Activated T-cell treated with anti-CD3 and anti-CD28 coated beads, Interleukin-2, amount 50 U/mL, for 1 hour (primary cell): ENCODE measurements at regions not wholly inside any gene's neighbourhood (a gene's known extent, or its start where the extent isn't known, plus 50 kb on each side); places are given as distances from the start of the nearest gene placed in this dataset.
"Not testable (repeated sequence)": the region's sequence is repeated elsewhere in the genome, so short reads cannot be mapped to it uniquely, and the experiment has no call there.

ENCODE experiments used
- DNase-seq: peaks from one replicate; pipeline ENCODE4 v3.0.0-alpha.2; 2020

DNA sequence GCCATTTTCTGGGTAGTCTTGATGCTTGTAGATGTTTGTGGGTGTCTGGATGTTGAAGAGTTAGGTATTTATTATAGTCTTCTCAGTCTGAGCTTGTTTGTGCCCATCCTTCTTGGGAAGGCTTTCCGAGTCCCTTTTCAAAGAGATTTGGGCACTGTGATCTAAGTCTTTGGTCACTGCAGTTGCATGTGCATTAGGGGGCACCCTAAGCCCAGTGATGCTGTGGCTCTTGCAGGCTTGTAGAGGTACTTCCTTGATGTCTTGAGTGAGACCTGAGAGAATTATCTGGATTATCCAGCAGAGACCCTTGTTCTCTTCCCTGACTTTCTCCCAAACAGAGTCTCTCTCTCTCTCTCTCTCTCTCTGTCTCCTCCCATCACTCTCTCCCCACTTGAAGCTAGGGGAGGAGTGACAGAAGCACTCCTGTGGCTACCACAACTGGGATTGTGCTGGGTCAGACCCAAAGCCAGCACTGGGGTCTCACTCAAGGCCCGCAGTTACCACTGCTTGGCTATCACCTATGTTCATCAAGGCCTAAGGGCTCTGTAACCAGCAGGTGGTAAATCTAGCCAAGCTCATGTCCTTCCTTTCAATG, 68.5 kb downstream of the TMCO5A start:
- DNase-seq: no peak

DNA sequence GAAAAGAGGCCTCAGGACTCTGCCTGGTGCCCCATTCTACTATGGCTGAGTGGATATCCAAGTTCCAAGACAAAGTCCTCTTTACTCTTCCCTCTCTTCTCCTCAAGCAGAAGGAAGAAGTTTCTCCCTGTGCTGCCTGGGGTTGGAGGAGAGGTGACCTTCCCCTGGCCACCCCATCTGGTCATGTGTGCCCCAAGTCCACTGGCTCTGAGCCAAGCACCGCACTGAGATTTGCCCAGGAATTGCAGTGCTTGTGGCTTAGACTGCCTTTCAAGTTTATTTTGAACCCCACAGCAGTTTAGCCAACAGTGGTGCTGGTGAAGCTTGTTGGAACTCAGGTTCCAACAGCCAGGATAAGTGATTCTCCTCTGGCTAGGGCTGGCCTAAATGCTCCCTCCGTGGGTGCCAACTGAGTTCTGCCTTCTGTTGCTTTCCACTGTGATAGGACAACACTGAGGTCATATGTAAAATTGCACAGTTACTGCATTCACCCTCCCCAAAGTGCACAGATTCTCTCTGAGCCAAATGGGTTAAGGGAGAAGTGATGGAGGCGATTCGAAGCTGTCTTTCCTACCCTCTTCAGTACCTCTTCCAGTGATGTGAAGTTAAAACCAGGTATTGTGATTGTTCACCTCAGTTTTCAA, 69.9 kb downstream of the TMCO5A start:
- DNase-seq: no peak

DNA sequence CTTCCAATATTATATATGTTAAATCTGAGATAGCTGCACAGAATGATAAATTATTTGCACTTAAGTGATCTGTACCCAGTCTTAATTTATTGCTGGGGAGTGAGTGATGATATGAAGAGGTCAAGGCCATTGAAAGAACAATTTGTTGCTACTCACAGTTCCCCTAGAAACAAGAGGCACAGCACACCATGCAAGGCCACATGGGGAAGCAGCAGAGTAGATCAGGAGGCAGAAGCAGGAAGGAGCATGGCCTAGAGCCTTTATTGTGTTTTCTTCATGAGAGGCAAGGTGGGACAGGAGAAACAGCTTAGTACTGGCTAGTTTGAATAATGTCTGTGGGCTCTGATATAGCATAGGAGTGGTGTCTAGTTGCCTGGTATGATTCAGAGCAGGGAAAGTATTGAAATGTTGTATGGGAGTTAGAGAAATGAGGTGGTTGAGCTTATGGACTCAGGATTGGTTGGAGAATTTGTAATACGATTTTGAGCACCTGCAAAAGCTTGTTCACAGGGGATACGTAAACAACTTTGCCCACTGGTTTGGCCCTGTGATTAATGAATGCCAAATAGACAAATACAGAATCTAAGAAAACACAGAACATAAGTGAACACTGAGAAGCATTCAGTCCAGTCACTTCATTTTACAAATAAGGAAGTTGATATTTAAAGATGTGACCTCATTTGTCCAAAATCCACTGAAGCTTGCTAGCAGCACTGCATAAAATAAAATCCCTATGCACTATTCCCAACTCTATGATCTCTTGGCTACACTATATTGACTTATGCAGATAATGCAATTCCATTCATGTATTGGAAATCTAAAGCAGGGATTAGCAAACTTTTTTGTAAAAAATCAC, 71.7 kb downstream of the TMCO5A start:
- DNase-seq: no peak

DNA sequence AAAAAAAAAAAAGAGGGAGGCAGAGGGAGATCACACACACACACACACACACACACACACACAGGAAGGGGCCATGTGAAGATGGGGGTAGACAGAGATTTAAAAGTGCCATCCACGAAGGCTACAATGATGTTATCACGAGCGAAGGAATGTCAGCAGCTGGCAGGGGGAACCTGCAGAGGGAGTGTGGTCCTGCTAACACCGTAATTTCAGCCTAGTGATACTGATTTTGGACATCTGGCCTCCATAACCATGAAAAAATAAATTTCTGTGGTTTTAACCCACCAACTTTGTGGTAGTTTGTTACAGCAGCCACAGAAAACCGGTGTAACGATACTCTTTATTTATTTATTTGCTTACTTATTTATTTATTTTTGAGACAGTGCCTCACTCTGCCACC, 76.0 kb downstream of the TMCO5A start:
- DNase-seq: no peak

DNA sequence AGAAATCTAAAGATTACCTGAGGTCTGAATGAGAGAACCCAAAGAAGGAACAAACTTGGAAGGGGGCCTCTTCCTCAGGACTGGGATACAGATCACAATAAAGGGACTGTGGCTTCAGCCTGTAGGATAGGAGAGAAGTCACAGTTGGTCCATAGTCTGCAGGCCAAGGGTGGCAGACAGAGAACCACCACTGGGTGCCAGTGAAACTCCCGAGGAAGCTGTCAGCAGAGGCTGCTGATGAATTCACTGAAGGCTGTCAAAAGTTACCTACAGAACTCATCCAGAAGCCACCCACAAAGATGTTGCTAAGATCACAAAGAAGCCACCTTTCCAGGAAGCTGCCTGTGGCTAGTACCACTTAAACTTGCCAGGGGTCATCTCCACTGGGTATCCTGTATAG, 78.5 kb downstream of the TMCO5A start:
- no peak for DNase-seq

DNA sequence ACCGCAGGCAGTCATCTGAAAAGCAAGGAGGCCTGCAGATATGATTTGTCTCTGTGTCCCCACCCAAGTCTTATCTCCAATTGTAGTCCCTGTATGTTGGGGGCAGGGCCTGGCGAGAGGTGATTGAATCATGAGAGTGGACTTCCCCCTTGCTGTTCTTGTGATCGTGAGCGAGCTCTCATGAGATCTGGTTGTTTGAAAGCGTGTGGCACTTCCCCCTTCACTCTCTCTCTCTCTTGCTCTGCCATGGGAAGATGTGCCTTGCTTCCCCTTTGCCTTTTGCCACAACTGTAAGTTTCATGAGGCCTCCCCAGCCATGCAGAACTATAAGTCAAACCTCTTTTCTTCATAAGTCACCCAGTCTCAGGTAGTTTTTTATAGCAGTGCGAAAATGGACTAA, 83.3 kb downstream of the TMCO5A start:
- DNase-seq: no peak

DNA sequence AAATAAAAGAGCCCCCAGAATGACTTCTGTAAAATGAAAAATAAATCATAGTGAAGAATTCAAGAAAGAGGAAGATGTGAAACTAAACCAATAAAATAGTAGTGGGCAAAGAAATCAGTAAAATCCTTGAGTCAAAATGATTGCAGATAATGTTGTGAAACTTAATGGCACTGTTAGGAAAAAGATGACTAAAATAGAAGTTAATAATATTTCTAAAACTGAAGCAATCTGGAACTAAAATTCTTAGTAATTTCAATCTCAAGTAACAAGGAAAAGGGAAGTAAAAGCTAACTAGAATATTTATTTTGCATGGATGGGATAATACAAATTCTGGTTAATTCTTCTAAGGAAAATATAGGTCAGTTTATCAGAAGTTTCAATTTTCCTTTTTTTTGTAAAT, 84.6 kb downstream of the TMCO5A start:
- DNase-seq: no peak

DNA sequence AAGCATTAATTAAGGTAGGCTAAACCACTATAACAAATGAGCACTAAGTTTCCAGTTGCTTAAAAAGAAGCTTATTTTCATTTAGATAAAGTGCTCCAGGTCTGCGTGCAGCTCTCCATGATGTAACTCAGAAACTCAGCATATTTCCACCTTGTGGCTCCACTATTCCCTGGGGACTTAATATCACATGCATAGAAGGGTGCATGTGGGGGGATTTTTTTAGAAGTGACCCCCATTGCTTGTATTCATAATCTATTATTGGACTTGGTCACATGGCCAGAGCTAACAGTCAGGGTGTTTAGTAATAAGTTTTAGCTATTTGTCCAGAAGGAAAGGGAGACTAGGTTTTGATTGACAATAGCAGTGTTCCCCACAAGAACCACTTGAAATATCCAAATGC, 86.8 kb downstream of the TMCO5A start:
- no peak for DNase-seq

DNA sequence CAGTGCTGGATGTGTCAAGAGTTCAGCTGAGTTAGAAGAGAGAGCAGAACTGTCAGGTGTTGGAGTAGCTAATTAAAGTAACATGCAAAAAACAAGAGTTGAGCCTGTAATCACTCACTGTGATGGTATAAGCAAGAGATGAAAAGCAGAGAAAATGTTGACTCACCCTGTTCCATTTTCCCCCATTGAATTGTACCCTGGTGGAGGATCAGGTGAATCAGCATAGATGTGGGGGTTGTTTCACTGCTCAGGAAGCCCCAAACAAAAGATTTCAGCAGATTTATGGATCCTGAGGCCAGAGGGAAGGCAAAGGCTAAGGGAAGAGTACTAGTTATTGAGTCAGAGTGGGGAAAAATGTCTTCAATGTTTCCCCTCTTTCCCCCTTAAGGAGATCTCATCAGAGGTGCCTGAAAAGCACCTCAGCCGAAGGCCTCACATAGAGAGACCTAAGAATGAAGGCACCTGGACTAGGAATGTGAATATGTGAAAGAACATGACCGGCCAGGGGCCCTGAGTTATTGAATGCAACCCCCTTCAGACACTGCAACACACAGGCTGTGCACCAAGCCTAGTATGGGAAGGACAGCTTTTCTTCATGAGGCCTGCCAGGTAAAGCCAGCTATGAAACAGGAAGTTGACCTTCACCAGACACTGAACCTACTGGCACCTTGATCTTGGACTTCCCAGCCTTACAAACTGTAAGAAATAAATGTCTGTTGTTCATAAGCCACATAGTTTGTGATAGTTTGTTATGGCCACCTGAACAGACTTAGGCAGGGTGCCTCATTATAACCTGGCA, 90.1 kb downstream of the TMCO5A start:
- DNase-seq: no peak

DNA sequence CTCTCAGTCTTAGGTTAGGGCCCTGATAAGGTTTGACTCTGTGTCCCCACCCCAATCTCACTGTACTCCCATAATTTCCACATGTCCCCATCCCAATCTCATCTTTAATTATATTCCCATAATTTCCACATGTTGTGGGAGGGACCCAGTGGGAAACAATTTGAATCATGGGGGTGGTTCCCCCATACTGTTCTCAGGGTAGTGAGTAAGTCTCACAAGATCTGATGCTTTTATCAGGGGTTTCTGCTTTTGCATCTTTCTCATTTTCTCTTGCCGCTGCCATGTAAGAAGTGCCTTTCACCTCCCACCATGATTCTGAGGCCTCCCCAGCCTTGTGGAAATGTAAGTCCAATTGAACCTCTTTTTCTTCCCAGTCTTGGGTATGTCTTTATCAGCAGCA, 91.2 kb downstream of the TMCO5A start:
- DNase-seq: not testable (repeated sequence)

DNA sequence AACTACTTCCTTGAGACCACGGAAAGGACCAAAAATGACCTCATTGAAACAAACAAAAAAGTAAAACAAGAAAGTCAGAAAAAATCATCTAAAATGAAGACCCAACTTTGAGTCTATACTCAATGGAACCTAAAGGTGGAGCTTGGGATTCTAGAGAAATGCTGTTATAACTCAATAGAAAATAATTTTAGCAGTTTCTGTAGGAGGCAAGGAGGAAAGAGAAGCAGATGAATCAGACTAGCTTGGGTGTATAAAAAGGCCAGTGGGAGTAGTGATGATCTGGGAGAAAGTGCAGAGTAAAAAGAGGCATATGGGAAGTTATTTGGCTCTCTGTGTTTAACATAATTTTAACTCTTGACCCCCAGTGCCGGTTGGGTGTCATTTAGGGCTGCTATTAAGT, 94.4 kb downstream of the TMCO5A start:
- DNase-seq: no peak

DNA sequence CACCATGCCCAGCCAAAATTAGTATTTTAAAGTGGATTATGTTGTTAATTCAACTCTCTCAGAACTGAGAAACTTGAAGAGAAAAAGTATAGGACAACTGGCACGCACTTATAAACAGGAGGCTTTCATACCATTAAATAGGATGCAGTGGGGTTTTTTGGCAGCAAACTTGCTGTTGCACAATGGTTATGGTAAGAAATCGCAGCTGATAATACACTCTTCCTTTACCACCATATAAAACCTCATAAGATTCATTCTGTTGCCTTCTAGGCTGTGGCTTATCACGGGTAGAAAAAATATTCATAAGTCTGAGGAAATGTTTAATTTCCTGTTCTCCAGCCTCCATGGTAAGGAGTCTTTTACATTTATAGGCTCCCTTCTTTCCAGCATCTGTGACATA, 95.3 kb downstream of the TMCO5A start:
- no peak for DNase-seq

DNA sequence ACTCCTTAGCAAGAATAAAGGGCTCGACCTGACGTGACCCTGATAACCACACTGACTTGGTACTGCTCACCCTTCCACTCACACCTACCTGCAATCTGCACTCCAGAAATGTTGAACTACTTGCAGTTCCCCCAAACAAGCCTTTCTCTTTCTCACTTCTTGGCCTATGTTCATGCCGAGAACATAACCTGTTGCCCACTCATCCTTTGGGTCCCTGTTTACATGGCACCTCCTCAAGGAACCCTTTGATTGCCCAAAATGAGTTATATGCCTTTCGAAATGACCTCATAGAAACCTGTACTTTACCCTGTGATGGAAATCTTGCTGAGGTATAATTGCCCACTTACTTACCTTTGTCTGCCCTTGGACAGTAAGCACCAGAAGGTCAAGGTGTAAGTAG, 96.2 kb downstream of the TMCO5A start:
- no peak for DNase-seq

DNA sequence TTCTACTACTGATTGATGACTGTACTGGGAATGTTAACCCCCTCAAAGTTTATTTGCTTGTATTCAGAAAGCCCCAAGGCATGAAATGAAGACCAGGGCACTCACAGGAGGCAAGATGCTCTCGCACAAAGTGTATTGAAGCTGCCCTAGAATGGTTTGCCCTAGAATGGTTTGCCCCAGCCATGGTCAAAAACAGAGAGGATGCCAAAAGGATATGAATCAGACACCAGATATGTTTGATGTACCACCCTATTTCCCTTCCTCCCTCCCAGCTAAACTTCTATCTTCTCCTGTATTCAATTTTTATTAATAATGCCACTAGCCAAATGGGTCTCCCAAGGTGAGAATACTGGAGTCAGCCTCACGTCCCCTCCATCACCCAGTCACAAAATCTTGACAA, 101.3 kb downstream of the TMCO5A start:
- no peak for DNase-seq

DNA sequence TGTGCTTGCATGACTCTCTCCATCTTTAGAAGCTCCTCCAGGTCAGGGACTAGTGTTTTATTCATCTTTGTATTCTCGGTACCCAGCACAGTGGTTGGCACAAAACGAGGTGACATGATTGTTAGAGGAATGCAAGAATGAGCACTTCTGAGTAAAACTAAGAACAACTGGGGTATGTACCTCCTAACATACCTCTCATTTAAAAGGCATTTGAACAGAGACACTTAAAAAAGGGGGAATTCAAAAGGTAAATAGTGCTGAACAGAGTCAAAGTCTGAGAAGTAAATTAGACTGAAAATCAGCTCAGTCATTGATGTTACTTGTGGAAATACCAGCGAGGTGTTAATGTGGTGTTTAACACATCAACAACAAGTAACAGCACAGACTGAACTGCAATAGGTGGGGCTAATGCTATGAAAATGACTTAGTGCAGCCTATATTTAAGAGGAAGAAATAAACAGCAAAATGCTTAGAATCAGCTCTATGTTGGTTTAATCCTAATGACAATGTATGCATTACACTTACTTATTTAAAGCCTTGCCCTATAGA, 102.4 kb downstream of the TMCO5A start:
- DNase-seq: no peak

DNA sequence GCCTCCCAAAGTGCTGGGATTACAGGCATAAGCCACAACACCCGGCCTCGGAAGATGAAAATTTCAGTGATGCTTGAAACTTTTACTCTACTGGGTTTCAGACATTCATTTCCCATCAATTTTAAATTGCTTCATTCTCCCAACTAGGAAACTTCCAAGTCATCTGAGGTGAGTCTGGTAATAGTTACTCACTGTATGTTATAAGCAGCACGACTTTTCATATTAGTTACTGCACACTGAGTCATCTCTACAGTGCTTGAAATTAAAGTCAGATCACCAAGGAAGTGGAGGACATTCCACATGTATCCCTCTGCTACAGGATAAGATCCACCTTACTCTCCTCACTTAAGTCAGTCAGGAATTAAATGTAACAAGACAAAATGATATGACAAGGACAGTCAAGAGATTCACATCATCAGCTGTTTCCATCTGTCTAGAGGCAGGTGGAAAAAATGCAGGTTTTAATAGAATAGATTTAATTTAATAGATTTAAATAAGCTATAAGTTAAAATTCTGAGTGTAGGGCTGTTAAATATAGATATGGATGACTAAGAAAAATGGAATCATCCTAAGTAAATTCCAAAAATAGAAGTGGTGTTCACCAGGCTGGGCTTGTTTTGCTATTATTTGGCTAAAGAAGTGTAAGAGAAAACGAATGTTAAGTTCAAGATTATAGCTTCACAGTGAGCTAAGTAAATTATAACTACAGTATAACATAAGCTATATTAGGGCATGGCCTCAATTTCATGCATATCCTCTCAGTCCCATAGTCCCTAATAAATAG, 104.4 kb downstream of the TMCO5A start:
- no peak for DNase-seq

DNA sequence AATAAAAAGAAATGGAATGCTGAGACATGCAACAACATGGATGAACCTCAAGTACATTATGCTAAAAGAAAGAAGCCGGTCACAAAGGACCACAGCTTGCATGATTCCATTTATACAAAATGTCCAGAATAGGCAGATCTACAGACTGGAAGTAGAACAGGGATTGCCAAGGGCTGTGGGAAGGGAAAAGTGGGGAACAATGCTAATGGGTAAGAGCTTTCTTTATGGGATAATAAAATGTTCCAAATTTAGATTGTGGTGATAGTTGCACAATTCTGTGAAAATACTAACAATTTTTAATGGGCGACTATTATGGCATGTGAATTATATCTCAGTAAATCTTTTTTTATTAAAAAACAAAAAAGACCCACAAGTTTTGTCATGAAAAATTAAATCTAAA, 106.2 kb downstream of the TMCO5A start:
- DNase-seq: no peak

DNA sequence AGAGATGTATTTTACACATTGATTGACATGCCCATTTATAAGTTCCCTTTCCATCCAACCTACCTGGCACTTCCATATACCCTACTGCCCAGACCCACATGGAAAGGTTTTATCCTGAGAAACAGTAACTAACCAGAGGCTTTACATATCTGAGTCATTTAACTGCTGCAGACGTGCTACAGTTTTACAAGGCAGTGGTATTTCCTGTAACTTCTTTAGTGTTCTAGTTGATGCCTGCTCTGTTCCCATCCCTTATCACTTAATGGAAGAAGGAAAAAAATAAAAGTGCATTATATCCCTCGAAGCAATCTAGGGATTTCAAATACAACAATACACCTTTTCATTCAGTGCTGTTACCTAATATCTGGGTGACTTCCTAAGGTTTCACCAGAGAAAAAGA, 107.1 kb downstream of the TMCO5A start:
- DNase-seq: no peak

DNA sequence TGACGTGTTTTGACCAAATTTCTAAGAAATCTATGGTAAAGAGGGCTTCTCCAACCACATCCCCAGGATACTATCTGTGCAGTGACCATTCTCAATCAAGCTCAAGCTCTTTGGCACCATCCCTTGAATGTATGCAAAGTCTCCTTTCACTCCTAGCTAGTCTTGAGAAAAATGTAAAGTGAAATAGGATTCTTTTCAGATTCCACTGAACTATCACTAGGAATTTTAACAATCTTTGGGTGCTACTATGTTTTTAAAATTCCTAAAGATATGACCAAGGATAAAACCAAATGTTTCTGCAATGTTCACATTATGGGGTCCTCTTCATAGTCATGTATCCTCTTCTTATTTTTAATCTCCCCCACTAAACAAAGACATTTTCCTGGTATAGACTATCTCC, 107.8 kb downstream of the TMCO5A start:
- DNase-seq: no peak

DNA sequence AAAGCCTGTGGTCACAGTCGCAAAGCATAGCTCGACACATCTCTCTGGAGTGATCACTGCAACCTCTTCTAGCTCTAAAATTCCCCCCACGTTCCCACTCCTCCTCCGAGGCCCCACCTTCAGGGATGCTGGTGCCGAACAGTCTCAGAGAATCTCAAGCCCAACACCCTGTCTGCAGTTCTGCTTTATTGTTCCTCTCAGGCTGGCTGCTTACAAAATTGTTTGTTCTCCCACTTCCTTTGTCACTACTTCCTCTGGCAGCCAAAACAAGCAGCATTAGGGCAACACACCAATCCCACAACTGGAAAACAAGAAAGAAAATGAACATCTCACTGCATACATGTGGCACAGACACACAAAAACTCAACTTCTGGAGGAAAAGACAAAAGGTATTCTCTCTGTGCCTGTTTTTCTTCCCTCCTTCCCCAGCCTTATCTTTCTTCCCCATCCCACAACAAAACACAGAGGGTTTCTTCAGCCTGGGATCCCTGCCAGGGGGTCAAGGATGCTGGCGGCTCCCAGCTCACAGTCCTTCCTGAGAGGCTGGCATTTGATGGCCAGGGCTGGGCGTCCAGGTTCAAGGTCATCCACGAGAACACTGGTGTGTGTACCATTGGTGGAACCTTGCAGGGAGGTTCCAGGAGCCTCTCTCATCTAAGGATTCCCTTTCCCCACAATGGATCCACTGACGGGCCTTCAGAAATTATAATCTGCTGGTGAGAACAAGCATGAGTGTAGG, 108.4 kb downstream of the TMCO5A start:
- DNase-seq: no peak

DNA sequence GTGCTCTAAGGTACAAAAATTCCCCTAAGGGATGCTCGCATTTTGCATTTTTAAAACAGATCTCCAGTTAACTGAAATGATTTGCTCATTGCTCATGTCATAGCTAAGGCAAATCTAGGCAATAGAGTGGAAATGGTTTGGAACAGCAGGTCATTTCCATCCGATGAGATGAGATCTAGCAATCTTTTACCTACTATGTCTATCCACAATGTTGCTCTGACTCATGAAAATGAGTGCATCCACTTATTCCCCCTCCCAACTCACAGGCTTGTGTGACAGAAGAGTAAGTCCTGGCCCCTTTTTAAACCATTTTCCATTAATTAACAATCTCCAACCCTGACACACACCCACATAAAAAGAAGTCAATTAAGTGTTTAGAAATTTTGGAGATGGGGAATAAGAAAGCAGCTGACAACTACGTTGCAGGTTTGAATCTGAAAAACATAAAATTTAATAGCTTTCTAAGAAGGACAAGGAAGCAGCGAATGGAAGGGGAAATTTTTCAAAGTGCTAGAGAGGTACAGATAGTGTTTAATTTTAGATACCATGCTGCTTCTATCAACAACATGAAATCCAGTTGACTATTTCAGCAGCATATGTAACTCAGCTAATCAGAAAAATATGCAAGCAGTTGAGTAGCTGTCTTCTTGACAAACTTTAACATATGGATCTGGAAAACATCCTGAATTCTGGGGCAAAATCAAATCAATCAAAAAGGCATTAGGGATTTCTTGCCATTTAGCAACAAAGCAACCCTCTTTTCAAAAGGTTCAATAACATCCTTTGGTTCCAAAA, 112.0 kb downstream of the TMCO5A start:
- no peak for DNase-seq
